Uterus (tissue), 3 donors: ENCODE measurements at regions not wholly inside any gene's neighbourhood (a gene's known extent, or its start where the extent isn't known, plus 50 kb on each side); places are given as distances from the start of the nearest gene placed in this dataset.
"Not testable (repeated sequence)": the region's sequence is repeated elsewhere in the genome, so short reads cannot be mapped to it uniquely, and the experiment has no call there.

Source experiments
- DNase-seq, 2 donors: peaks; one replicate each; pipeline ENCODE4 v3.0.0-alpha.2; 2019 to 2020
- H3K27ac ChIP-seq, 2 donors: fragments of 200-600 bp; sonication (generic); 1 replicate in 1 of 2; 2 replicates in 1 of 2; pipeline ENCODE4 v1.5.1; 2016 to 2018
- H3K27me3 ChIP-seq, 2 donors: fragments of 200-600 bp; sonication (generic); one replicate each; pipeline ENCODE4 v1.5.1; 2018 to 2019; ENCODE audit warnings: control low read depth in 1 of 2
- H3K36me3 ChIP-seq, 2 donors: fragments of 200-600 bp; sonication (generic); one replicate each; pipeline ENCODE4 v1.5.1; 2019; ENCODE audit warnings: control low read depth in 1 of 2
- H3K4me1 ChIP-seq, 2 donors: fragments of 200-600 bp; sonication (generic); one replicate each; pipeline ENCODE4 v1.5.1; 2018 to 2019; ENCODE audit warnings: control low read depth in 1 of 2
- H3K4me3 ChIP-seq, 2 donors: fragments of 200-600 bp; sonication (generic); 1 replicate in 1 of 2; 2 replicates in 1 of 2; pipeline ENCODE4 v1.5.1; 2018 to 2019; ENCODE audit warnings: mild to moderate bottlenecking in 1 of 2
- H3K9me3 ChIP-seq, 2 donors: fragments of 200-600 bp; sonication (generic); one replicate each; pipeline ENCODE4 v1.5.1; 2019; ENCODE audit warnings: control low read depth in 1 of 2
- POLR2A ChIP-seq, 2 donors: fragments of 450-650 bp; IDR thresholded peaks; one replicate each; pipeline ENCODE4 v1.6.1; 2016; ENCODE audit warnings: antibody characterized with exemption in 2 of 2, mild to moderate bottlenecking in 1 of 2, moderate library complexity in 1 of 2
- intact Hi-C: fragments of 100-400 bp; cut with DNase I; formaldehyde crosslinking; loops from one replicate; pipeline ENCODE4 v1.15.1; 2023; ENCODE audit warnings: low total_unique reads
- TF ChIP-seq, protein P1 (sequence below), 4 experiments: fragments of 200-600 bp in 2 of 4; fragments of 450-650 bp in 2 of 4; sonication (generic) in 2 of 4; IDR thresholded peaks; one replicate each; pipeline ENCODE4 v1.5.1; 2016 to 2019; ENCODE audit warnings: antibody characterized with exemption in 4 of 4, mild to moderate bottlenecking in 2 of 4, moderate library complexity in 1 of 4
- donor health status: DM: yes; HTN: yes; CAD: no.

DNA sequence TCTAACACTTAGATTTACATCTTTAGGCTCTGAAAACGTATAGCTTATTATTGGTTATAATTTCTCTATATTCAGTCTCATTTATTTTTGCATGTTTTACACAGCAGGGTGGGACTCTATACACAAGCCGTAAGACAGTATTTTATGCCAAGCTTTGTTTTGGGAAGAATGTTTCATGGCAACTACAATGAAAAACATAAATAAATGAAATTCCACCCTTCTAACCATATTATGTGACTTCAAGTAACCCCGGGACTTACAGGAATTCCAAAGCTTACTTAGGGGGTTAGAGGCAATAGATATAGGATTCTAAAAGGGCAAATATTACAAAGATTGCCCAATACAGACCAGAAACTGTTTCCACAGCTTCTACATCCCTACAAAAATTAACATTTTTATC lies 370.9 kb downstream of the PRR32 start:
- Histone ChIP-seq H3K27me3 (no peaks in the 10 kb centered on the region), H3K4me1 (no peaks in the 10 kb centered on the region), H3K9me3 (no peaks in the 10 kb centered on the region), H3K27ac (no peak overlapping the region), H3K36me3 (no peaks in the 10 kb centered on the region), H3K4me3 (no peak overlapping the region)
- intact Hi-C loops = no loop called here
- DNase-seq = no peak
- no peak for TF ChIP-seq POLR2A (IDR thresholded peaks at IDR 0.05)
- TF ChIP-seq, protein P1, sequence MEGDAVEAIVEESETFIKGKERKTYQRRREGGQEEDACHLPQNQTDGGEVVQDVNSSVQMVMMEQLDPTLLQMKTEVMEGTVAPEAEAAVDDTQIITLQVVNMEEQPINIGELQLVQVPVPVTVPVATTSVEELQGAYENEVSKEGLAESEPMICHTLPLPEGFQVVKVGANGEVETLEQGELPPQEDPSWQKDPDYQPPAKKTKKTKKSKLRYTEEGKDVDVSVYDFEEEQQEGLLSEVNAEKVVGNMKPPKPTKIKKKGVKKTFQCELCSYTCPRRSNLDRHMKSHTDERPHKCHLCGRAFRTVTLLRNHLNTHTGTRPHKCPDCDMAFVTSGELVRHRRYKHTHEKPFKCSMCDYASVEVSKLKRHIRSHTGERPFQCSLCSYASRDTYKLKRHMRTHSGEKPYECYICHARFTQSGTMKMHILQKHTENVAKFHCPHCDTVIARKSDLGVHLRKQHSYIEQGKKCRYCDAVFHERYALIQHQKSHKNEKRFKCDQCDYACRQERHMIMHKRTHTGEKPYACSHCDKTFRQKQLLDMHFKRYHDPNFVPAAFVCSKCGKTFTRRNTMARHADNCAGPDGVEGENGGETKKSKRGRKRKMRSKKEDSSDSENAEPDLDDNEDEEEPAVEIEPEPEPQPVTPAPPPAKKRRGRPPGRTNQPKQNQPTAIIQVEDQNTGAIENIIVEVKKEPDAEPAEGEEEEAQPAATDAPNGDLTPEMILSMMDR (IDR thresholded peaks at IDR 0.05) = no peak

DNA sequence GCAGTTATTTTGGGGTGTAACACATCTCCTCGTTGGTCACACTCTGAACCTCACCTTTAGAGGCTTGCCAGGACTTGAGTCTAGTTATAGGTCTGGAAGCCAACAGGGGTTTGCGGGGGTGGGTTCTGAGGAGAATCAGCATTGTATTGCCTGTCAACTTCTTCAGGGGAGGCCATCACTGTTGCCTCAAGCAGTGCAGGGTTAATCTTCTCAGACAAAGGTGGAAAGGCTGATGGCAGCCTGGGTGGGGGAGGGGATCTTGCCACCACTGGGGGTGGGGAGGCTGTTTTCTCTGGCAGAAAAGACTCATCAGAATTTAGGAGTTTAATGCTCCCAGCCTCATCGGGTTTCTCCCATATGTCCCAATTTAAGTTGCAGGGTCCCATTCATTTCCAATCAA lies 387.8 kb downstream of the PRR32 start:
- Histone ChIP-seq H3K36me3 (no peaks in the 10 kb centered on the region), H3K4me3 (no peak overlapping the region), H3K4me1 (no peaks in the 10 kb centered on the region), H3K27me3 (no peaks in the 10 kb centered on the region), H3K27ac (no peak overlapping the region), H3K9me3 (no peaks in the 10 kb centered on the region)
- DNase-seq = no peak
- TF ChIP-seq POLR2A (IDR thresholded peaks at IDR 0.05) = no peak
- TF ChIP-seq, protein P1 (IDR thresholded peaks at IDR 0.05) = no peak
- intact Hi-C loops = no loop called here

DNA sequence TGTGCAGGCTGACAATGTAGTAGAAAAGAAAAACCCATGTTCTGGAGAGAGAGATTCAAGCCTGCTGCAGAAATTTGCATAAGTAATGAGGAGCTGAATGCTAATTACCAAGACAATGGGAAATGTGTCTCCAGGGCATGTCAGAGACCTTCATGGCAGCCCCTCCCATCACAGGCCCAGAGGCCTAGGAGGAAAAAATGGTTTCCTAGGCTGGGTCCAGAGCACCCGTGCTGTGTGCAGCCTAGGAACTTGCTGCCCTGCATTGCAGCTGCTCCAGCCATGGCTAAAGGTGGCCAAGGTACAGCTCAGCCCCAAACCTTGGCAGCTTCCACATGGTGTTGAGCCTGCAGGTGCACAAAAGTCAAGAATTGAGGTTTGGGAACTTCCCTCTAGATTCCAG lies 402.3 kb downstream of the PRR32 start:
- intact Hi-C loops, H3K4me1 ChIP-seq, H3K27me3 ChIP-seq, DNase-seq, H3K27ac ChIP-seq, H3K36me3 ChIP-seq, H3K9me3 ChIP-seq, H3K4me3 ChIP-seq: not testable (repeated sequence)

DNA sequence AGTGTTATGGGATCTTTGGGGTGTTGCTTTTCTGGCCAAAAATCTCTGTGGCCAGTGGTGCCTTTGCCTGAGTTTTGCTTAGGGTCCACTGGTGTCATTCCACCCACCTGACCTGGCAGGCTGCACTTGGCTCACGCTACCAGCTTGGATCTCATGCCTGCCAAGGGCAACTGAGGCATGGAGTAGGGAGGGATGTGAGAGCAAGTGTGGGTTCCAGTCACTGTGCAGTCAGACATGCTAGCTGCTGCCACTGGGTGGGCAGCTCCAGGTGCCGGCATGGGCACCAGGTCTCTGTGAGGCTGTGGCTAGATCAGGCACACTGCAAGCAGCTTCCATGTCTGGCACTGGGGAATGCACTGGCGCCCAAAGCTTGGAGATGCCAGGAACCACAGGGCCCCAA lies 424.1 kb downstream of the PRR32 start:
- no peaks in the 10 kb centered on the region for H3K27me3 ChIP-seq
- DNase-seq = no peak
- intact Hi-C loops = no loop called here
- no peak overlapping the region for H3K4me3 ChIP-seq
- no peaks in the 10 kb centered on the region for H3K9me3 ChIP-seq
- H3K4me1 ChIP-seq = no peaks in the 10 kb centered on the region
- H3K36me3 ChIP-seq = no peaks in the 10 kb centered on the region
- TF ChIP-seq, protein P1 (IDR thresholded peaks at IDR 0.05) = no peak
- no peak for TF ChIP-seq POLR2A (IDR thresholded peaks at IDR 0.05)
- H3K27ac ChIP-seq = no peak overlapping the region

DNA sequence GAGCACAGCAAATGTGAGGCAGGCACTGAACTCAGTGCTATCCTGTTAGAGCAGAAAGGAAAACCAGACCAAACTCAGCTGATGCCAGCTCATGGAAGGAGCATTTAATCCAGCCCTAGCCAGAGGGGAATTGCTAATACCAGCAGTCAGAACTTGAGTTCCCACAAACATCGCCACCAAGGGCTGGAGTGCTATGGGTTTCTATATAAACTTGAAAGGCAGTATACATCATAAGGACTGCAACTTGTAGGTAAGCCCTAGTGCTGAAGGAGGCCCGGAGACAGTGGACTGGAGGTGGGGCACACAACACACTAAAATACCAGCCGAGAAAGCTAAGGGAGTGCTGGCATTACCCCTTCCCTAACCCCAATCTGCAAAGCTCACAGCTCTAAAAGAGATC lies 440.2 kb downstream of the PRR32 start:
- no peak for TF ChIP-seq POLR2A (IDR thresholded peaks at IDR 0.05)
- TF ChIP-seq, protein P1 (IDR thresholded peaks at IDR 0.05) = no peak
- no peaks in the 10 kb centered on the region for H3K4me1 ChIP-seq
- H3K9me3 ChIP-seq = no peaks in the 10 kb centered on the region
- DNase-seq = no peak
- H3K27ac ChIP-seq = no peak overlapping the region
- intact Hi-C loops = no loop called here
- H3K27me3 ChIP-seq = no peaks in the 10 kb centered on the region
- no peak overlapping the region for H3K4me3 ChIP-seq
- H3K36me3 ChIP-seq = no peaks in the 10 kb centered on the region

DNA sequence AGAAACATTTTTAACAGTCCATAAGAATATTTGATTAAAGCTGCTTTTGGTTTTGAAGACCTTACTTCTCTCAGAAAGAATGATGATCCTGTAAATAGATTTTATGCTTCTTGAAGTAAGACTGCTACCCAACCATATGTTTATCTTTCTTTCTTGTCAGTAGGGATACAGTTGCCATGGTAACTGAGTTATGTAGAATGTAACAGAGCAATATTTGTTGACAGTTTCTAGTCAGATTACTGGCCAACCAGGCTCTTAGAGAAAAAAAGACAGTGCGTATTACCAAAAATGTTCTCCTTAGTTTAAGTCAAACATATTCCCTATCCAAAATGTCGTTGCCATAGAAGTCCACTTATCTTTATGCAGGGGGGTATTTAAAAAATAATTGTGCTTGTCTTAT lies 456.8 kb downstream of the PRR32 start:
- TF ChIP-seq, protein P1 (IDR thresholded peaks at IDR 0.05) = no peak
- TF ChIP-seq POLR2A (IDR thresholded peaks at IDR 0.05) = no peak
- Histone ChIP-seq H3K27ac (no peak overlapping the region), H3K27me3 (no peaks in the 10 kb centered on the region), H3K36me3 (no peaks in the 10 kb centered on the region), H3K4me3 (no peak overlapping the region), H3K9me3 (no peaks in the 10 kb centered on the region), H3K4me1 (no peaks in the 10 kb centered on the region)
- DNase-seq = no peak
- intact Hi-C loops = no loop called here
